Pons (tissue), 1 donor: ENCODE measurements at regions not wholly inside any gene's neighbourhood (a gene's known extent, or its start where the extent isn't known, plus 50 kb on each side); places are given as distances from the start of the nearest gene placed in this dataset.
"Not testable (repeated sequence)": the region's sequence is repeated elsewhere in the genome, so short reads cannot be mapped to it uniquely, and the experiment has no call there.

Experiments used
- DNase-seq: peaks from one replicate; pipeline ENCODE4 v3.0.0-alpha.2; 2016; ENCODE audit warnings: low spot score

GRCh38 chr6:142637624-142638351 lies 307.2 kb downstream of the HIVEP2 start:
- no peak for DNase-seq

- no peak for DNase-seq
Observed at GRCh38 chr6:142642651-142643050, 302.3 kb downstream of the HIVEP2 start.

GRCh38 chr6:142644866-142645265 lies 300.1 kb downstream of the HIVEP2 start:
- no peak for DNase-seq

GRCh38 chr6:142645663-142646062 lies 299.3 kb downstream of the HIVEP2 start:
- no peak for DNase-seq

GRCh38 chr6:142647449-142648035 lies 297.4 kb downstream of the HIVEP2 start:
- DNase-seq = no peak

GRCh38 chr6:142648036-142648451 lies 296.9 kb downstream of the HIVEP2 start:
- DNase-seq = no peak

GRCh38 chr6:142648526-142648925 lies 296.4 kb downstream of the HIVEP2 start:
- no peak for DNase-seq

- not testable (repeated sequence) for DNase-seq
Observed at GRCh38 chr6:142649438-142650234, 295.3 kb downstream of the HIVEP2 start.

- DNase-seq = no peak
Observed at GRCh38 chr6:142651384-142651783, 293.6 kb downstream of the HIVEP2 start.

GRCh38 chr6:142653710-142654420 lies 291.1 kb downstream of the HIVEP2 start:
- DNase-seq = no peak

GRCh38 chr6:142659661-142660060 lies 285.3 kb downstream of the HIVEP2 start:
- no peak for DNase-seq

GRCh38 chr6:142665393-142665792 lies 279.6 kb downstream of the HIVEP2 start:
- no peak for DNase-seq

GRCh38 chr6:142666599-142667185 lies 278.3 kb downstream of the HIVEP2 start:
- DNase-seq = no peak

- DNase-seq = no peak
Observed at GRCh38 chr6:142669471-142670351, 275.3 kb downstream of the HIVEP2 start.

GRCh38 chr6:142671791-142672190 lies 273.2 kb downstream of the HIVEP2 start:
- DNase-seq = no peak

- no peak for DNase-seq
Observed at GRCh38 chr6:142675517-142675916, 269.5 kb downstream of the HIVEP2 start.

GRCh38 chr6:142676027-142676443 lies 268.9 kb downstream of the HIVEP2 start:
- DNase-seq = no peak

GRCh38 chr6:142676647-142677192 lies 268.3 kb downstream of the HIVEP2 start:
- no peak for DNase-seq

- DNase-seq = no peak
Observed at GRCh38 chr6:142679907-142680700, 264.9 kb downstream of the HIVEP2 start.

GRCh38 chr6:142681099-142681498 lies 263.9 kb downstream of the HIVEP2 start:
- no peak for DNase-seq
